Upper lobe of right lung (tissue), 1 donor: ENCODE measurements at regions not wholly inside any gene's neighbourhood (a gene's known extent, or its start where the extent isn't known, plus 50 kb on each side); places are given as distances from the start of the nearest gene placed in this dataset.
A peak's percentile ranks its signal among the peaks of the same experiment; 100 is the strongest.
"Not testable (repeated sequence)": the region's sequence is repeated elsewhere in the genome, so short reads cannot be mapped to it uniquely, and the experiment has no call there.

ENCODE experiments used
- ATAC-seq: fragments of 200-7000 bp; cut with Tn5 transposase; one replicate; pipeline ENCODE4 v1.9.1; 2020; ENCODE audit warnings: mild to moderate bottlenecking, moderate library complexity
- DNase-seq: peaks from one replicate; pipeline ENCODE4 v3.0.0-alpha.2; 2020
- H3K27ac ChIP-seq: fragments of 200-600 bp; one replicate; pipeline ENCODE4 v1.8.0; 2022
- H3K27me3 ChIP-seq: fragments of 200-600 bp; one replicate; pipeline ENCODE4 v1.8.0; 2022; ENCODE audit warnings: mild to moderate bottlenecking
- H3K36me3 ChIP-seq: fragments of 200-600 bp; one replicate; pipeline ENCODE4 v1.8.0; 2022
- H3K4me1 ChIP-seq: fragments of 200-600 bp; one replicate; pipeline ENCODE4 v1.8.0; 2022
- H3K4me3 ChIP-seq: fragments of 200-600 bp; one replicate; pipeline ENCODE4 v1.8.0; 2022; ENCODE audit warnings: mild to moderate bottlenecking
- H3K9me3 ChIP-seq: fragments of 200-600 bp; one replicate; pipeline ENCODE4 v1.8.0; 2022
- intact Hi-C: fragments of 100-400 bp; cut with DNase I; formaldehyde crosslinking; loops from one replicate; pipeline ENCODE4 v1.11.0; 2022
- TF ChIP-seq, protein P1 (sequence below): fragments of 200-600 bp; IDR thresholded peaks from one replicate; pipeline ENCODE4 v1.8.0; 2022; ENCODE audit warnings: antibody characterized with exemption
- donor health status: DM: no; HTN: yes; CAD: no; lungs with severe emphysema.

DNA sequence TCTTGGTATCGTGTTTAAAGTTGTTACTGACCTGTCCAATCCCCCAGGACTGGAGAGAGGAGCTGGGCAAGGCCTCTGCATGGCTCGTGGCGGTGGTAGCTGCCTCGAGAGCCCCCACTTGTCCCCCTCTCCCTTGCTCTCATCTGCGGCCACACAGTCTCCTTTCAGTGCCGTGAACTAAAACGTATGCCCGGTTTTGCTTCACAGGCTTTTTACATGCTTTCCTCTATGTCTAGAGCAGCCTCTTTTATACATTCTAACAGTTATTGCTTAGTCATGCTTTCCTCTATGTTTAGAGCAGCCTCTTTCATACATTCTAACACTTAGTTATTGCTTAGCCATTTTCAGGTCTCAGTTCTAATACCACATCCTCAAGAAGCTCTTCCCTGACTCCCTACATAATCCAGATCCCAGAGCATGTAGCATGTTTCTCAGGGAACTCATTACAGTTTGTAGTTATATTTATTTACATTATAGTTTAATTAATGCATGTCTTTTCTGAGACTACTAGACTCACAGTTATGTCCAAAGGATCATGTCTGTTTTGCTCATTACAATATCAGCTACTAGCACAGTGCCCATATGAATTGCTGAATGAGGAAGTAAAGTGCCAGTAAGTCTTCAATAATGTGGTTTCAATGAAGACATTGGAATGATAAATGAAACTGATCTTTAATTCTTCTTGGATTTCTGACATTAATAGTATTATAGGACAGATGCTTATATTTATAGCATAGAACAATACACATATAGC lies 66.5 kb upstream of the TBL1XR1 start:
- H3K27me3 ChIP-seq = no peaks in the 10 kb centered on the region
- H3K27ac ChIP-seq = no peak overlapping the region
- H3K4me3 ChIP-seq = no peak overlapping the region
- DNase-seq (no peak), ATAC-seq (no peak)
- TF ChIP-seq, protein P1, sequence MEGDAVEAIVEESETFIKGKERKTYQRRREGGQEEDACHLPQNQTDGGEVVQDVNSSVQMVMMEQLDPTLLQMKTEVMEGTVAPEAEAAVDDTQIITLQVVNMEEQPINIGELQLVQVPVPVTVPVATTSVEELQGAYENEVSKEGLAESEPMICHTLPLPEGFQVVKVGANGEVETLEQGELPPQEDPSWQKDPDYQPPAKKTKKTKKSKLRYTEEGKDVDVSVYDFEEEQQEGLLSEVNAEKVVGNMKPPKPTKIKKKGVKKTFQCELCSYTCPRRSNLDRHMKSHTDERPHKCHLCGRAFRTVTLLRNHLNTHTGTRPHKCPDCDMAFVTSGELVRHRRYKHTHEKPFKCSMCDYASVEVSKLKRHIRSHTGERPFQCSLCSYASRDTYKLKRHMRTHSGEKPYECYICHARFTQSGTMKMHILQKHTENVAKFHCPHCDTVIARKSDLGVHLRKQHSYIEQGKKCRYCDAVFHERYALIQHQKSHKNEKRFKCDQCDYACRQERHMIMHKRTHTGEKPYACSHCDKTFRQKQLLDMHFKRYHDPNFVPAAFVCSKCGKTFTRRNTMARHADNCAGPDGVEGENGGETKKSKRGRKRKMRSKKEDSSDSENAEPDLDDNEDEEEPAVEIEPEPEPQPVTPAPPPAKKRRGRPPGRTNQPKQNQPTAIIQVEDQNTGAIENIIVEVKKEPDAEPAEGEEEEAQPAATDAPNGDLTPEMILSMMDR = no peak
- no peaks in the 10 kb centered on the region for H3K36me3 ChIP-seq
- no peaks in the 10 kb centered on the region for H3K9me3 ChIP-seq
- H3K4me1 ChIP-seq = no peaks in the 10 kb centered on the region
- intact Hi-C loops = no loop called here

DNA sequence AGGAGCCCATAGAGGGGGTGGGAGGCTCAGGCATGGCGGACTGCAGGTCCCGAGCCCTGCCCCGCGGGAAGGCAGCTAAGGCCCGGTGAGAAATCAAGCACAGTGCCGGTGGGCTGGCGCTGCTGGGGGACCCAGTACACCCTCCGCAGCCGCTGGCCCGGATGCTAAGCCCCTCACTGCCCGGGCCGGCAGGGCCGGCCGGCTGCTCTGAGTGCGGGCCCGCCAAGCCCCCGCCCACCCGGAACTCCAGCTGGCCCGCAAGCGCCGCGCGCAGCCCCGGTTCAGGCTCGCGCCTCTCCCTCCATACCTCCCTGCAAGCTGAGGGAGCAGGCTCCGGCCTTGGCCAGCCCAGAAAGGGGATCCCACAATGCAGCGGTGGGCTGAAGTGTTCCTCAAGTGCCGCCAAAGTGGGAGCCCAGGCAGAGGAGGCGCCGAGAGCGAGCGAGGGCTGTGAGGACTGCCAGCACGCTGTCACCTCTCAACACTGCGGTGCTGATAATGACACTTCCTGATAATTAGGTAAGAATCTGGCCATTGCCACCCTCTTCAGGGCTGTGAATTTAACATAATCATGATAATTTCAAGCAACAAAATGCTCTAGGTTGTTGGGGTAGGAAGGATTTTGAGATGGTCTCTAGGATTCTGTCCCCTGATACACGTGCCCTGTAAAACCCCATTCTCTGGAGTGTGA lies 74.7 kb upstream of the TBL1XR1 start:
- intact Hi-C loops, H3K9me3 ChIP-seq: not testable (repeated sequence)

DNA sequence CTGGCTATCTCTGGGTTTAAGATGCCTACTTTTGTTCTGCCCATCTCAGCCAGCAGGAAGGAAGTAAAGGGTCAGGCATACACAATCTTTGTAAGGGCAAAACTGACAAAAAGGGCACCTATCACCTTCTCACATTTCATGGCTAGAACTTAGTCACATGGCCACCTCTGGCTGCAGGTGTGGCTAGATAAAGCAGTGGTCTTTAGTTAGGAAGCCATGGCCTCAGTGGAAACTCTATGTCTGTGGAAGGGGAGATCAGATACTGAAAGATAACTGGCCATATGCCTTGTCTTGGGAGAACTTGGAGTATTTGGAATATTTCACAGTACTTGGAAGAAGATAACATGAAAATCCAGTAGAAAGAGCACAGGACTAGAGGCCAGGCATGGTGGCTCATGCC lies 80.7 kb upstream of the TBL1XR1 start:
- ATAC-seq (no peak), DNase-seq (no peak)
- Histone ChIP-seq H3K36me3 (no peaks in the 10 kb centered on the region), H3K27me3 (no peaks in the 10 kb centered on the region), H3K4me3 (no peak overlapping the region), H3K4me1 (no peaks in the 10 kb centered on the region), H3K9me3 (no peaks in the 10 kb centered on the region), H3K27ac (no peak overlapping the region)
- TF ChIP-seq, protein P1 = no peak
- intact Hi-C loops = no loop called here

More for the DNA sequence above, 74.7 kb upstream of the TBL1XR1 start:
- not testable (repeated sequence) for H3K4me3 ChIP-seq, H3K36me3 ChIP-seq, H3K27ac ChIP-seq, H3K4me1 ChIP-seq, H3K27me3 ChIP-seq, DNase-seq, ATAC-seq

DNA sequence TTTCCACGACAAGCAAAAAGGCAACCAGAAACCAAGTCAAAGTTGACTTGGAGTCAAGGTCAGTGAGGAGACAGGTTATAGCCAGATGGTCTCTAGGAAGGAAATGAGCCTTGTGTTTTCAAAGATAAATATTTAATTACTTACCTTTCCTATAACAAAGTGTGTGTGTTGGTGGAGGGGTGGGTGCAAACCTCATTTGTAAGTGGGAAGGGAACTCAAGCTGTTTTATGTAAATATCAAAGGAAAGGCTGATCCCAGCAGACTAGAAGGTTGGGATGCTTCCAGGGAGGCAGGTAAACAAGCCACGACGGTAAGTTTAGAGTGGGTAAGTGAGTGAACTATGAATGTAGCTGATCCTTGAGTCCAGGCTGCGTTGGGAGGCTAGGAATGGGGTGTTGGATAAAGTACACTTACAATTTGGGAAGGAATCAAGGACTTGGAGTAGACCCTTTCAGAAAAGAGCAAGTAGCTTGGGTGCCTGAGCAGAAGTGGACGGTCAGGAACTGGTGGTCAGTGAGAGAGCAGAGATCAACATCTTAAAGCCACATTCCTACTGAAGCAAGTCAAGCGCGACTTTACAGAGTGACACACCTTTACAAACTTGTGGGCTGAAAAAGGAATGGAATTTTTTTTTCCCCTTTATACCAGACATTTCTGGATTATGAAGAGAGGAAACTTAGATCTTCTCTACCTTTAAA lies 82.0 kb upstream of the TBL1XR1 start:
- TF ChIP-seq, protein P1 = no peak
- H3K4me3 ChIP-seq = no peak overlapping the region
- intact Hi-C loops = no loop called here
- H3K9me3 ChIP-seq = no peaks in the 10 kb centered on the region
- H3K27ac ChIP-seq = no peak overlapping the region
- ATAC-seq (peak; percentile 32), DNase-seq (no peak)
- H3K36me3 ChIP-seq = no peaks in the 10 kb centered on the region
- peaks cover 4% of the 10 kb centered on the region for H3K4me1 ChIP-seq
- H3K27me3 ChIP-seq = no peaks in the 10 kb centered on the region

DNA sequence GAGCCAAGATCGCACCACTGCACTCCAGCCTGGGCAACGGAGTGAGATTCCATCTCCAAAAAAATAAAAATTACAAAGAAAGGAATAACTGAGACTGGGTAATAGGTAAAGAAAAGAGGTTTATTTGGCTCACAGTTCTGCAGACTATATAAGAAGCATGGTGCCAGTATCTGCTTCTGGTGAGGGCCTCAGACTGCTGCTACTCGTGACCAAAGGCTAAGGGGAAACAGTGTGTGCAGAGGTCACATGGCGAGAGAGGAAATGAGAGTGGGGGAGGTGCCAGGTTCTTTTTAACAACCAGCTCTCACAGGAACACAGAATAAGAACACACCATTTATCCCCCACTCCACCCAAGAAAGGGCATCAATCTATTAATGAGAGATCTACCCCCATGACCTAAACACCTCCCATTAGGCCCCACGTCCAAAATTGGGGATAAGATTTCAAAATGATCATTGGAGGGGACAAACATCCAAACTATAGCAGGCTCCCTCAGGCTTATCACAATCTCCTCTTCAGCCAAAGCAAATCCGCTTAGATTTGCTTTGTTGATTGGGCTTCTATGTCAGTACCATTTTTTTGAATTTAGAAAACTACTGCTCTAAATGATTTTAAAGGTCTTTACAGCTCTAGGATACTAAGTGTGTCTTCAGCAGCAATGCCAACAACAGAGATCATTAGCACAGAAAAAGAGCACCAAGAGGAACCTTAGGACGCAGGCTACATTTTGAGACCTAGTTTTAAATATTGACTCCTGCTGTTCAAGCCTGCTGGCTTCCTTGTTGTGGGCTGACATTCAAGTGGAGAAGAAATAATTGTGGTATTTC lies 84.2 kb upstream of the TBL1XR1 start:
- H3K4me1 ChIP-seq = peaks cover 10% of the 10 kb centered on the region
- no peak overlapping the region for H3K27ac ChIP-seq
- TF ChIP-seq, protein P1 = no peak
- ATAC-seq = peak; percentile 27
- H3K9me3 ChIP-seq = no peaks in the 10 kb centered on the region
- DNase-seq = no peak
- H3K4me3 ChIP-seq = no peak overlapping the region
- no peaks in the 10 kb centered on the region for H3K36me3 ChIP-seq
- intact Hi-C loops = no loop called here
- no peaks in the 10 kb centered on the region for H3K27me3 ChIP-seq
